ENCODE measurements at regions not wholly inside any gene's neighbourhood (a gene's known extent, or its start where the extent isn't known, plus 50 kb on each side); places are given as distances from the start of the nearest gene placed in this dataset.

DNA sequence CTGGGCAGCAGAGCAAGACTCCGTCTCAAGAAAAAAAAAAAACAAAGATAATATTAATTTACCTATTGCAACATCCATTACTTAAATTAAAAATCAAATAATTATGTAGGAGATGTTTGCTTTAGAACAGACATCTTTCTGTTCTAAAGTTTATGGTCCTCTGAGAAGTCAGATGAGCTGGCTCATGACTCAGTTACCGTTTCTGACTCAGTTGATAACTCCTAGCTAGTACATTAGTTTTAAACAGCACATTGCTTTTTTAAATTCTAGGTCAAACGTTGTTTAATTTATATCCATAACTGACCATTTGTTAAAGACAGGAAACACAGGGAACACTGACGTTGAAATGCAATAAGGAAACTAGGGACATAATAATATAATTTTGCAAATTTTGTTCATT lies 162.7 kb downstream of the ETV1 start:
- TF ChIP-seq, protein P1, sequence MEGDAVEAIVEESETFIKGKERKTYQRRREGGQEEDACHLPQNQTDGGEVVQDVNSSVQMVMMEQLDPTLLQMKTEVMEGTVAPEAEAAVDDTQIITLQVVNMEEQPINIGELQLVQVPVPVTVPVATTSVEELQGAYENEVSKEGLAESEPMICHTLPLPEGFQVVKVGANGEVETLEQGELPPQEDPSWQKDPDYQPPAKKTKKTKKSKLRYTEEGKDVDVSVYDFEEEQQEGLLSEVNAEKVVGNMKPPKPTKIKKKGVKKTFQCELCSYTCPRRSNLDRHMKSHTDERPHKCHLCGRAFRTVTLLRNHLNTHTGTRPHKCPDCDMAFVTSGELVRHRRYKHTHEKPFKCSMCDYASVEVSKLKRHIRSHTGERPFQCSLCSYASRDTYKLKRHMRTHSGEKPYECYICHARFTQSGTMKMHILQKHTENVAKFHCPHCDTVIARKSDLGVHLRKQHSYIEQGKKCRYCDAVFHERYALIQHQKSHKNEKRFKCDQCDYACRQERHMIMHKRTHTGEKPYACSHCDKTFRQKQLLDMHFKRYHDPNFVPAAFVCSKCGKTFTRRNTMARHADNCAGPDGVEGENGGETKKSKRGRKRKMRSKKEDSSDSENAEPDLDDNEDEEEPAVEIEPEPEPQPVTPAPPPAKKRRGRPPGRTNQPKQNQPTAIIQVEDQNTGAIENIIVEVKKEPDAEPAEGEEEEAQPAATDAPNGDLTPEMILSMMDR (IDR thresholded peaks at IDR 0.05) = no peak
- no peak for TF ChIP-seq POLR2A (IDR thresholded peaks at IDR 0.05)
